WERI-Rb-1 (cell line): ENCODE measurements at regions not wholly inside any gene's neighbourhood (a gene's known extent, or its start where the extent isn't known, plus 50 kb on each side); places are given as distances from the start of the nearest gene placed in this dataset.
"Not testable (repeated sequence)": the region's sequence is repeated elsewhere in the genome, so short reads cannot be mapped to it uniquely, and the experiment has no call there.

Experiments
- DNase-seq: peaks from one replicate; pipeline ENCODE4 v3.0.0-alpha.2; 2020
- H3K27ac ChIP-seq: fragments of 250-450 bp; sonication (Bioruptor Pico); 2 replicates; pipeline ENCODE4 v1.5.1; 2020; ENCODE audit warnings: mild to moderate bottlenecking, moderate library complexity
- H3K27me3 ChIP-seq: fragments of 250-450 bp; sonication (Bioruptor Pico); 2 replicates; pipeline ENCODE4 v1.5.1; 2021; ENCODE audit warnings: mild to moderate bottlenecking, low read depth, moderate library complexity; ENCODE audit not compliant: insufficient read depth, severe bottlenecking
- H3K36me3 ChIP-seq: fragments of 250-450 bp; sonication (Bioruptor Pico); 2 replicates; pipeline ENCODE4 v1.5.1; 2020; ENCODE audit warnings: mild to moderate bottlenecking, moderate library complexity
- H3K4me3 ChIP-seq: 2 replicates; pipeline ENCODE4 v1.5.1; 2011; ENCODE audit warnings: low read depth, mild to moderate bottlenecking, control low read depth, low read length
- H3K9me3 ChIP-seq: fragments of 250-450 bp; sonication (Bioruptor Pico); 2 replicates; pipeline ENCODE4 v1.5.1; 2021; ENCODE audit warnings: mild to moderate bottlenecking, moderate library complexity; ENCODE audit not compliant: severe bottlenecking
- CTCF ChIP-seq: IDR thresholded peaks from 2 replicates; pipeline ENCODE4 v1.5.1; 2011; ENCODE audit warnings: low read depth, mild to moderate bottlenecking, control low read depth, inconsistent platforms, low read length

GRCh38 chr5:92849756-92850155 is 731.3 kb downstream of the NR2F1-AS1 start:
- H3K27me3 ChIP-seq, result no peaks in the 10 kb centered on the region
- no peaks in the 10 kb centered on the region for H3K9me3 ChIP-seq
- H3K4me3 ChIP-seq, result no peak overlapping the region
- no peak overlapping the region for H3K27ac ChIP-seq
- H3K36me3 ChIP-seq, result no peaks in the 10 kb centered on the region
- no peak for TF ChIP-seq CTCF
- DNase-seq, result no peak

DNA sequence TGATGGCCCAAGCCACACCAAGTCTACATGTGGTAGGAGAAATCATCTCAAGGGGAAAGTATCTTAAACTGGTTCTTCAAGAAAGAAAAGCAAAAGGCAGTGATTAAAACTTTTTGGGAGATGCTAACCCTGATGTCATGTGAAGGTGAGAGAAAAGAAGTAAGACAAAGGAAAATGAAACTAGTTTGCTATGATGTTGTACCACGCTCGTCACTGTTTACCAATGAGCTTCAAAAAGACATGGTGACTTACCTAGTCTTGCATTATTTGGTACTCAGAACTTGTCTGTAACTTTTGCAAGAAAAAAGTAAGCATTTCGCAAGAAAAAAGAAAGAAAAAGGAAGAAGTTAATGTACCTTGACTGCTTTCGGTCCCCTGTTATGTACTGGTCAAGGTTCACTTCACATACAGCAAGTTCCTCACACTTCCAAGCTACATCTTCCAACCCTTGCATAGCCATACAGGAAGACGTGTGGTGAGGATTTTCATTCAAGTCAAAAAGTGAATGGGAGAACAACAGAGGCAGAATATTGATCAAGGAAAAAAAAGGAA is 739.3 kb downstream of the NR2F1-AS1 start:
- TF ChIP-seq CTCF, result no peak
- H3K9me3 ChIP-seq, result no peaks in the 10 kb centered on the region
- no peak overlapping the region for H3K27ac ChIP-seq
- H3K27me3 ChIP-seq, result no peaks in the 10 kb centered on the region
- no peaks in the 10 kb centered on the region for H3K36me3 ChIP-seq
- no peak for DNase-seq
- no peak overlapping the region for H3K4me3 ChIP-seq

GRCh38 chr5:92838253-92838652 is 742.8 kb downstream of the NR2F1-AS1 start:
- no peaks in the 10 kb centered on the region for H3K9me3 ChIP-seq
- no peak for DNase-seq
- no peaks in the 10 kb centered on the region for H3K27me3 ChIP-seq
- no peak overlapping the region for H3K27ac ChIP-seq
- no peak overlapping the region for H3K4me3 ChIP-seq
- TF ChIP-seq CTCF, result peak; percentile 2; the same call in 1 of the 2 replicates
- no peaks in the 10 kb centered on the region for H3K36me3 ChIP-seq

GRCh38 chr5:92836855-92837755 is 743.9 kb downstream of the NR2F1-AS1 start:
- no peak overlapping the region for H3K4me3 ChIP-seq
- TF ChIP-seq CTCF, result no peak
- no peaks in the 10 kb centered on the region for H3K36me3 ChIP-seq

GRCh38 chr5:92835712-92836111 is 745.3 kb downstream of the NR2F1-AS1 start:
- TF ChIP-seq CTCF, result no peak
- Histone ChIP-seq H3K36me3 (no peaks in the 10 kb centered on the region), H3K27me3 (no peaks in the 10 kb centered on the region), H3K9me3 (no peaks in the 10 kb centered on the region), H3K4me3 (no peak overlapping the region), H3K27ac (no peak overlapping the region)
- DNase-seq, result no peak

More at GRCh38 chr5:92836855-92837755, 743.9 kb downstream of the NR2F1-AS1 start:
- Histone ChIP-seq H3K9me3 (no peaks in the 10 kb centered on the region), H3K27ac (no peak overlapping the region), H3K27me3 (no peaks in the 10 kb centered on the region)
- DNase-seq, result no peak

- H3K27ac ChIP-seq, H3K27me3 ChIP-seq, H3K36me3 ChIP-seq, H3K4me3 ChIP-seq, H3K9me3 ChIP-seq, DNase-seq: not testable (repeated sequence)
These were observed 757.5 kb downstream of the NR2F1-AS1 start for GRCh38 chr5:92823551-92823950.
